NOMO-1 treated with DMSO at 0.1 percent for 48 hours (cell line): ENCODE measurements at regions not wholly inside any gene's neighbourhood (a gene's known extent, or its start where the extent isn't known, plus 50 kb on each side); places are given as distances from the start of the nearest gene placed in this dataset.

Experiments
- DNase-seq: peaks from one replicate; lab custom pipeline; 2025; ENCODE audit not compliant: unreplicated experiment; lab: John Stamatoyannopoulos, UW

DNA sequence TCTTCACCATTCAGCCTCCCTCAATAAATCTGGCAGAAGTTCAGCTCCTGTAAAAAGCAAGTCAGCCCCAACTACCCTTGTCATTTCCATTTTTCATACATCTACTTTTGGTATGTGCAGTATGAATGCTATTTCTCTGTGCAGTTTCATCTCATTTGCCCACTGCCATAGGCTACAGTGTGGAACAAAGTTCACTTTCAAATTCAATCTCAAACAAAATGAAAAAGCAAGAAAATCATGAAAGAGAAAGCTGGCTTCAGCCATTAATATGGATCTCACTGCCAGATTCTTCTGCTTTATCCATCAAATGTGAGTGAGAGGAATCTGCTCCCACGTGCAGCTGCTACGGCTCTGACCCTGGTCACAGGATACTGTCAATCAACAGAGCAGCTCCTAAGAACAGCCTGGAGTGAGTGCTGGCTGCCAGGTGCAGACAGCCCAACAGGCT is 494.2 kb downstream of the ZNF608 start:
- DNase-seq = no peak

DNA sequence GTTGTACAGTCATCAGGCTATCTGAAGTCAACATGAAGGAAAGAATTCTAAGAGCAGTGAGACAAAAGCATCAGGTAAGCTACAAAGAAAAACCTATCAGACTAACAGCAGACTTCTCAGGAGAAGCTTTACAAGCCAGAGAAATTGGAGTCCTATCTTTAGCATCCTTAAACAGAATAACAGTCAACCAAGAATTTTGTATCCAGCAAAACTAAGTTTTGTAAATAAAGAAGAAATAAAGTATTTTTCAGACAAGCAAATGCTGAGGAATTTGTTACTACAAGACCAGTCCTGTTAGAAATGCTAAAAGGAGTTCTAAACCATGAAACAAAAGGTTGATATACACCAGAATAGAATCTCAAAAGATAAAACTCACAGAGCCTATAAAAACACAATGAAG is 501.2 kb downstream of the ZNF608 start:
- no peak for DNase-seq

DNA sequence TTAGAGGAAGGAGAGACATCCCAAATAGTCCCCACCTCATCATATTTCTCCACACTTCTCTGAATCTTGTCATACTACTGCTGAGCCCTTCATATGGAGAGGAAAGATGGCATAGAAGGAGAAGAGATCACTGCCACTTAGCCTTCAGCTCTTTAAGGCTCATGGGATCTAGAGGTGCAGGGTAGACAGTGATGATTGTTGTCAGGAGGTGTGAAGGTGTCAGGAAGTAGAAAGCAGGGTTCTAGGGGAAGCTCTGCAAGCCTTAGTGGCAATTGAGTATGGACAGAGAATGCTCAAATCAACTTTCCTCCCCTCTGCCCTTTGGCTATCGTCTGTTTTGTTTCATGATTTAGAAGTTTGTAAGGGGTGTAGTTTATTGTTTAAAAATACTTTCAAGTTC is 505.7 kb downstream of the ZNF608 start:
- no peak for DNase-seq

DNA sequence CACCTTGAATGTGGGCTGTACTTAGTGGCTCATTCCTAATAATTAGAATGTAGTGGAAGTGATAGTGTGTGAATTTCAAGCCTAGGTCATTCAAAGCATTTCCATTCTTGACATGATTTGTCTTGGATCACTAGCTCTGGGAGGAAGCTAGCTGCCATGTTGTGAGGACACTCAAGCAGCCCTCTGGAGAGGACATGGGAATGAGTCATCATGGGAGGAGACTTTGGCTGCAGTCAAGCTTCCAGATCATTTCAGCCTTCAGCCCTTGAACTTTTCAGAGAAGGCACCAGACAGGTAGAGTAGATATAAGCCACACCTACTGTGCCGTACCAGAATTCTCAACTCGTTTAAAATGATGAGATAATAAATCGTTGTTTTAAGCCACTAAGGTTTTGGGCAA is 506.9 kb downstream of the ZNF608 start:
- DNase-seq = no peak

DNA sequence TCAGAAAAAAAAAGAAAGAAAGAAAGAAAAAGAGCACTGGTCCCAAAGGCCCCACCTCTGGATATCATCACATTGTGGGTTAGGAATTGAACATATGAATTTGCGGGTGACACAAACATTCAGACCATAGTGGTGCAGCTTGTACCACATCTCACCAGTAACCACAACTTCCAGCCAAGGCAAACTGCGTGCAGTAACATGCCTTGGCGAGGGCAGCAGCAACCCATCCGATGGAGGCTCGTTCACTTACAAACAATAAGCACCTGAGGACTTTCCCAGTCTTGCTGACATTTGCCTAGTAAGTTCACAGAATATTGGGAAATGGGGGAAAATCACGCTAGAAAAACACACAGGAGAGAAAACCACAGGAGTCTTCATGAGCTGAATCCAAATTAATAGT is 508.1 kb downstream of the ZNF608 start:
- no peak for DNase-seq

DNA sequence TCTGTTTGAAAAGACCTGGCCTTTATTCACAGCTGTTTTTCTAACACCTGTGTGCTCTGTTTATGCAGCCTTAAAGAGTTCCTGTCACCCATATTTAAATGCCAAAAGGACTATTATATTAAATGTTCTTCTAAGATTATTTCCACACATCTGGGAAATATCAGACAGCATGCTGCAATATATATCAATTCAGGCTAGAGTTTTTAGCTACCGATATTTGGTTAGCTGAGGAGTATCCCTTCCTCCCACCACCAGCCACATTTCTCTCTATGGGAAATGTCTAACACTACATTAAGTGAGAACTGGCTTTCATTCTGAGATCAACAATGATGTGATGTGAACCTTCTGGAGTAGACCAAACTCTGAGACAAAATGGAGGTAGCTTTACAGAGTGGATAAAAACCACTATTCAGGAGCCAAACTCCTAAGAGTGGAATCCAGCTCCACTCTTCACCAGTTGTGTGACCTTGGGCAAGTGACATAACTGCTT is 509.2 kb downstream of the ZNF608 start:
- DNase-seq = no peak

DNA sequence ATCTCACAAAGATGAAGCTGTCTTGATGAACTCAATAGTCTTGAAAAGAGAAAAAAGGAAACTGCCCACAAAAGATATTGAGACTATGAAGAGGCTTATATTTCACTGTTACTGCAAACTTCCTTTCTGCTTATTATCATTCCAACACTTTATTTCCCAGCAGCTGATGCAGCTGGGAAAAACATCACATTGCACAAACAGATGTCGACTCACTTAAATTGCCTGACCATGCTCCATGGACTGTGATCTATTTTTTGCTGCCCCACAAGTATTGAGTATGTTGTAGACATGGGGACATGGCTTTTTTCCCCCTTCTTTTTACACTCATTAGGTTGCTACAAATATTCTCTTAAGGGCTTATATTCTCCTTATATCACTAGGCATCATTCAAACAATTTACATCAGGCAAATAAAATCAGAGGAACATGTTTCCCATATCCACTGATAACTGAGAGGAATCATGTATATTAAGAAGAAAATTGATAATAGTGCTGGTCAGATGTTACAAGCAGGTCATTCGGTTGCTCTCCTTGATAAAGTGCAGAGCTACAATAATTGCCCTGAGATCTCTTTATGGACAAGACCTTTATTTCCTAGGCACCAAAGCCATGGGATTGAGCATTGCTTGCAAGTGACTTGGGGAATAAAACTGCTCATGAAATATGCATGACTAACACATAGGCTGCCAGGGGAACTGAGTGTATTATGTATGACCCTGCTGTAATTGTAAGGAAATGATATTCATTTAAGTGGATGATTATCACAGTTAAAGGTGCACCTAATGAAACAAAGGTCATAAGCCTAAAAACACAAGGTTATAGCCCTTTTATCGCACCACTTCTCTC is 509.9 kb downstream of the ZNF608 start:
- DNase-seq = no peak

DNA sequence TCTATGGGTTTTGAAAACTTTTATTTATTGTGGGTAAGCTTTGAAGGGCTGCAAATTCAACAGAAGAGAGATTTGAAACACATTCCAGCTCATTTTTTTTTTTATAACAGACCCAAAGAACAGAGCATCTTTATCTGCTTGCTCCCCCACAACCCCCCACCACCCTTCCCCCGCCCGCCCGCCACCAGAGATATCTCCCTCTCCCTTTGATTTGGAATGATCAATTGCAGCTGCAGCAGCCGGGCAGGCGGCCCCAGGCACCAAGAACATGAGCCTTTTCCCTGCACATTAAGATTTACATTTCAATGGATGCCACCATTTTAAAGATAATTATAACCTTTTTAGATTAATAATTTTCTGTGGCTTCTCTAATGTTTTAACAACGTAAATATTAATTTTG is 510.9 kb downstream of the ZNF608 start:
- no peak for DNase-seq

DNA sequence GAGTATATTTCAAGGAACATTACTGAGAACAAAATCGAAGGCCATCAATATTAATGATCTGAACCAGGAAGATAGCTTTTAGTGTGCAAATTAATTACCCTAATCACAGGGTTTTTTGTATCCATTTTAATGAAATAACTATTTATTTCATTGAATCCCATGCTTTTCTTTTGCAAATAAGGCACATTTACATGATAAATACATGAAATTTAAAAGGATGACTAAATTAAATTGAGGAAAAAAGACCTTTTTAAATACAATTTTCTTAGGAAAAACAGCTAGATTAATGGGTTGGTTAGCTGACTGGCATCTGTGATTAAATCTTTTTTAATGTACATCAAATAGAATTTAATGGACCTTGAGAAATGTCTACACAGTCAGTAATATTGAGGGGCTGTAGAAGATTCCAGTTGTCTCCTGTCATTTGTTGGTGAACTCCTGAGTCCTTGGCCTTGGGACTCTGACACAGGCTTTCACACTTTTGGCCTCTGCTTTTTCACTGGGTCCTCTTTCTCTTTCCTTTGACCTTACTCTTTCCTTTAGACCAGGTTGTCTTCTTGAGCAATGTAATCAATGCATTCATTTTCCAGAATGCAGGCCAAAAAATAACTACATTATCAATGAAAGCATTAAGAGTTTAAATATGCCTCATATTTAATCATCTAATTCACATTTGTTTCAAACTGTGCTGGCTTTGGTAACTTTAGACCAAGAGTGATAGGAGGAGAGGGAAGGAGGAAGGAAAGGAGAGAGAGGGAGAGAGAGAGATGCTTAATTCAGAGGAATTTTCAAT is 511.5 kb downstream of the ZNF608 start:
- DNase-seq = no peak

DNA sequence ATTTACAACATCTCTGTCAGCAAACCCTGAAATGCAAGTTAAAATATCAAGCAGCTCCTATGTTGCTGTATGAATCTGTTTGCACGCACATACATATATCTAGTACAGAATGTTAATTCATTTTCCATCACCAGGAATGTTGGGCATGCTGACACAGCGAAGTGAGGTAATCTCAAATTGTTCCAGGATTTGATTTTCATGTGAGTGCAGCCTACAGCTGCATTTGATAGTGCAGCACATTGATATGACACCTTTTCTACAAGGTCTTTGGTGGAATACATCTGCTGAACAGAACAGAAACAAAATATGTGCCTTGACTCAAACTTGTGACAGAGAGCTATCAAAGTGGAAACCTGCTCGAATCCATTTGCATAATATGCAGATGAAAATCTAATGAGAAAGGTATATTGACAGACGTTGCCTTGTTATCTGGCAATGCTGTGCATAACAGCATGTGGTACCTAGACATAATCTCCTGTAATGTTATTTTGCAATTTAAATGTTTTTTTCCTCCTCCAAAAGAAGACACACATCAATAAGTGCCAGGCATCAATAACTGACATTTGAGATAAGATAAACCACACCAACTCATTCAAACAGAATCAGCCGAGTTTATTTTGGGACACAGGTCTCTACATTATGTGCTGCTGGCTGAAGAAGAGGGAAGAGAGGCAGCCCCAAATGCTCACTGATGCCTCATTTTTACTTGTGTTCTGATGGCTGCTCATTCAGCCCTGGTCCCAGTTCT is 512.2 kb downstream of the ZNF608 start:
- no peak for DNase-seq

DNA sequence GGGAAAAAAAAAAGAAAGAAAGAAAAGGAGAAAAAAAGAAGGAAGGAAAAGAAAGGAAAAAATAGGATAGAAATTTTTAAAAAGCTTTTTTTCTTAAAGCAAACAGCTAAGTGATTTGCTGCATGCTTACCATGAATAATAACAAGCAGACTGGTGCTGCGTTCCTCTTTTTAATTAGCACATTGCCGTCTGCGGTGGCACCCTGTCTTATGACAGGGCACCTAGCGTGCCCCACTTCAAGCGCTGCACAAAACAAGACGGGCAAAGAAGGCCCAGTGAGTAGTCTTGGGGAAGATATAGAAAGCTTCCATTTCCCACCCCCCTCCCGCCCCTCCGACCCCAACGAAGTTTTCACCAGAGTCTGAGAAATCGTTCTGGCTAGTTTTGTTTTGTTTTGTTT is 513.9 kb downstream of the ZNF608 start:
- peak; percentile 45 for DNase-seq

DNA sequence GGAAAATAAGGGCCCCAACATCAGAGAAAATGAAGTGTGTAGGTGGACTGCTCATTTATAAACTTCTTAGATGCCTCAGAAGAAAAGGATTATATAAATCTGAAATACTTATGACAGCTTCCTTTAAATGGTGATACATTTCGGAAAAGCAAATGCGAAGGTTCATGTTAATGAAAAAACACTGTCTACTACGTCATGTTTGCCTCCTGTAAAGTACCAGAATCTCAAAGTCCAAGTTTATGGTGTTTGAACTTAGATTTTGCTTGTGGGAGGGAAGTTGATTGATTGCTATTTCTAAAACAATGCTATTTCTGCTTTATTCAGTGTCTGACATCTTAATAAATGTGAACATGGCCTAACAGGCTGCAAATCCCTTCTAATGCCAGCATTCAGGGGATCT is 514.6 kb downstream of the ZNF608 start:
- DNase-seq = no peak

DNA sequence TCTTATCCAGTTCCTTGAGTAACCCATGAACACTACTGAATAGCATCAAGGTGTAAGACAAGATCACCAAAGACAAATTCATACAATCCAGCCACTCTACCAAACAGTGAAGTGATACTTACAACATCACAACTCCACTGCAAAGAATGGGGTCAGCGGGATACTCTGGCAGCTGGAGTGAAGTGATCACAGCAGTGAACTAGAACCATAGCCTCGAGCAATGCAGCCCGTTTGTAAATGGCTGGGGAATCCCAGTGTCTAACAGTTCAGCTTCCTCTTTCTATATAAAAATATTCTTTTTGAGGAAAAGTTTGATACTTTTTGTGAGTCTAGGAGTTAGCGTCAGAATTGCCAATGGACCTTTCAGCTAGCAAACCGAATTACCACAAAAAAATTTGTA is 515.2 kb downstream of the ZNF608 start:
- DNase-seq = no peak

DNA sequence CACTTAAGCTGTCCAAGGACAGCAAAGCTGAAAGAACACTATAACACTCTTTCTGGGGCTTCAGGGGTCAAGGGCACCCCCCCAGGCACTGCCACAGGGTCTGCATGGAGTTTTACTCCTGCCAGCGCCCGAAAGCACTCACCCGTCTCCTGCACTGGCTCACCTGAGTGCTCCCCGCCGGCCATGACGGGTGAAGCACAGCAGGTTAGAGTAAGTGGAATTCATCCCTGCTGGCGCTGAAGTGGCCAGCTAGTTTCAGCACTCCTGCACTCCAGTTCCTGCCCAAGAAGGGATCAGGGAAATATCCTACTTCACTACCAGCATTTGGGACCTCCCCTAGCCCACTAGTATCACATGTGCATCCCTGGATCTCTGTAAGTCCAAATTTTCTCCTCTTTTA is 516.0 kb downstream of the ZNF608 start:
- no peak for DNase-seq

DNA sequence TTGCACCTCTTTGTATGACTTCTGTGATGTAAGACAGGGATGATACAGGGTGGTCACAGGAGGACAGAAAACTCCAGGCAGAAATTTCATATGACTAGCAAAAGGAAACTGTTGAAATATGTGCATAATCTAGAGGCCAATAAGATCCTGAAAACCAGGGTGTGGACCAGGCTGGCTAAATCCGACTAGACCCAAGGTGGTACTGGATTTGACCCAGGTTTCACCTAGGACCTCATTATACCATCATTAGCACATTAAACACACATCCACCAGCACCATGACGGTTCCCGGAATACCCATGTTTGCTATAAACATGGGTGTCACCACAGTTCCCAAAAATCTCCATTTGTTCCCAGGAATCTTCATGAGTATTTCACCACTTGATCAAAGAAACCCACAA is 517.1 kb downstream of the ZNF608 start:
- no peak for DNase-seq

DNA sequence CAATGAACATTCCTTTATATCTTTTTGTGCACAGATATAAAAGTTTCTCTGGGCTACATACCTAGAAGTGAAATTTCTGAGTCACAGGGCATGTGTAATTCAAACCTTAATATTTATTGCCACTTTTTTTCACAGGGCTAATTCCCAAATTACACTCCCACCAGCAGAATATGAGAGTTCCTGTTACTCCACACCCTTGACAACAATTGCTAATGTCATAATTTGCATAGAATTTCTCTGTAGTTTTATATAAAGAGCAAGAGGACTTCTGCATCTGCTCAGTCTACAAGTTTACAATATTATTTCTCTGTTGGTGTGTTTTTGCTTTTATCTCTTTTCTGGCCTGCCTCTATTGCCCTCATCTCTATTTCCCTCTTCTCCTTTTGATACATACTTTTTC is 518.5 kb downstream of the ZNF608 start:
- DNase-seq = no peak

DNA sequence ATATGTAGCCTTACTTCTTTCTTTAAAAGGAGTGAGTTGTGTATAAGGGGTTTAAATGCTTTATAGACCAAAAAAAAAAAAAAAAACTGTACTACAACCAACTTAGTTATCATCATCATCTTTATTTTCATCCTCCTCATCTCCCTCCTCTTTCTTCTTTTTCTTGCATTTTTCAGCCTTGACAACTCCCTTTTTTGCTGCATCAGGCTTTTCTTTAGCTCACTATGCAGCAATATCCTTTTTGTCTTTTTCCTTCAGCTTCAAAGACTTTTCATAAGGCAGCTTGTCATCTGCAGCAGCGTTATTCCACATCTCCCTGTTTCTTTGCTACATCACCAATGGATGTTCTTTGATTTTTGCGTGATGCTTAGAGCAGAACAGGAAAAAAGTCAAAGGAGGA is 526.0 kb downstream of the ZNF608 start:
- DNase-seq = no peak

DNA sequence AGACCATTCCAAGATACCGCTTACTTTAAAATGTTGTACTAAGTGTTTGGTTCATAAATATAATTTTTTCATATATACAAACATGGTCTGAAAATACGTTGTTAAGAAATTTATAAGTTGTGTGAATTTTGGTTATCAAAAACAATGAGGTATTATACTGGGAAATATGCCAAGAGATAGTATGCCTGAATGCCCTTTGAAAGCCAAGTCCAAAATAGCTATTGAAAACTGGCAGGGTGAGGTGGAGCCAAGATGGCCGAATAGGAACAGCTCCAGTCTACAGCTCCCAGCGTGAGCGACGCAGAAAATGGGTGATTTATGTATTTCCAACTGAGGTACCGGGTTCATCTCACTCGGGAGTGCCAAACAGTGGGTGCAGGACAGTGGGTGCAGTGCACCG is 533.5 kb downstream of the ZNF608 start:
- DNase-seq = no peak

DNA sequence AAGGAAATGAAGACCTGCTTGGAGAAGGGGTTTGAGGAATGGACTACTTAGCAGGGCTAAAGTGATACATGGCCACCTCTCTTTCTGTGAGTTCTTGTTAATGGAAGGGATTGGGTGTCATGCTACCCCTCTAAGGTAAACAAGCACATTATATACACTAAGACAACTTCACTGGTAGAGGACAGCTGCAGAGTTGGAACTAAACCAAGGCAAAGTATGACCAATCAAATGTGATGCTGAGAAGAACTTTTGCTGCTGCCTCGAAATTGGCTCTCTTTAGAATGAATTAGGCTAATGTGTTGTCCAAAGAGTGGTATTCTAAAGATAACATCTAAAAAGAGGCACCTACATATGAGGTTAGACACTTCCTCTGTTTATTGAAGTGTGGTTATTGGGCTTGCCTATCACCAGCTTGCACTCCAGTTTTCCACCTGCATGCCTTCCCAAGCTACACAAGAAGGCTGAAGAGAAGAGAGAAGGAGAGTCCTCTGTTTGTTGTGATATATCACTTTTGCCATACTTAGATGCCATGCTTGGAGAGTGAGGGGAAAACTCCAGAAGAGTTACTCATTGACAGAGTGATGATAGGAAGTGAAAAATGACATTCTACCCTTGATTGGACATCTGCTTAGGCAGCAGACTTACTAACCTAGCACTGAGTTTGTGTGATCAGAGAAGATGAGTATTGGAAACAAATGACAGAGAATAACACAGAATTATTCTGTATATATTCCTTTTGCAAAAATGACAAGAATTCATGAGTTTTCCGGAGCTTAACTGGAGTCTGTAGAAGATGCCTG is 536.1 kb downstream of the ZNF608 start:
- DNase-seq = no peak

DNA sequence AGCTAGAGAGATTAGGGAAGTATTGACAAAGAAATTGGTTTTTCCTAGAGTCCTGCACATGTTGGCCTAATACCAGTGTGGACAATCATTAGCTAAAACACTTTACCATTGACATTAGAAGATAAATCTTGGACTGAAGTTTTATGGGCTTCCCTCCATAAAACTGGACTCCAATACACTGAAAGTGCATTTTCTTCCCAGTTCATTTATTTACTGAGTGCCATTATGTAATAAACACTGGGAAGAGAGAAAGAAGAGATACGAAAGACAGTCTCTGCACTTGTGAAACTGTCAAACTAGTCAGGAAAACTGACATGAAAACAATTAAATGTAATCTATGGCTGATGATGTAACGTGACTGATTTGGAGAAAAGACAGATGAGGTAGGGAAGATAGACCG is 539.3 kb downstream of the ZNF608 start:
- DNase-seq = no peak

DNA sequence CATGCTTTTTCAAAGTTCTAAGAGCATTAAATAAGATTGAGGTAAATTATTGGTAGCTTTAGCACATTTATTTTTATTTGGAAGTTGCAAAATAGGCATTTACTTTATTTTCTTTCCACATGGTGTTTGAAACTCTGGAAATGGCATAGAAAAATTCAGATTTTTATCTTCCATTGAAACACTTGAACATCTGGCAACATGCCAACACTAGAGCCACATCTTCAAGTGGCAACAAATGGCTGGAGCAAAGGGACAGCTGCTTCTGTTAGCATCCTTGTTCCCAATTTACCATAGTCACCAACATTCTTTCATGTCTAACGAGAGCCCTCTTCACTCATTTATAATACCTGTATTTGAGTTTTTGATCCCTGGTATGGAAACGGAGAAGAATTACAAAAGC is 539.9 kb downstream of the ZNF608 start:
- DNase-seq = no peak
